Endodermal cell (in vitro differentiated cells): ENCODE measurements at regions not wholly inside any gene's neighbourhood (a gene's known extent, or its start where the extent isn't known, plus 50 kb on each side); places are given as distances from the start of the nearest gene placed in this dataset.

Source experiments
- DNase-seq: peaks from one replicate; pipeline ENCODE4 v3.0.0-alpha.2; 2017
- H3K27ac ChIP-seq: 2 replicates; pipeline ENCODE4 v1.5.1; 2013; ENCODE audit warnings: mild to moderate bottlenecking, low read depth, low read length, moderate library complexity
- H3K27me3 ChIP-seq: 2 replicates; pipeline ENCODE4 v1.6.1; 2013; ENCODE audit warnings: mild to moderate bottlenecking, low read length, moderate library complexity; ENCODE audit not compliant: insufficient read depth, control insufficient read depth, poor library complexity, severe bottlenecking
- H3K36me3 ChIP-seq: 2 replicates; pipeline ENCODE4 v1.7.0; 2013; ENCODE audit warnings: mild to moderate bottlenecking, low read length, moderate library complexity; ENCODE audit not compliant: control insufficient read depth, insufficient read depth
- H3K4me1 ChIP-seq: one replicate; pipeline ENCODE4 v1.7.0; 2013; ENCODE audit warnings: low read length; ENCODE audit not compliant: control insufficient read depth, insufficient read depth
- H3K4me3 ChIP-seq: 2 replicates; pipeline ENCODE4 v1.5.1; 2013; ENCODE audit warnings: mild to moderate bottlenecking, low read length, moderate library complexity
- H3K9ac ChIP-seq: 2 replicates; pipeline ENCODE4 v1.6.1; 2013; ENCODE audit warnings: mild to moderate bottlenecking, low read length, moderate library complexity; ENCODE audit not compliant: poor library complexity, severe bottlenecking; ENCODE audit errors: extremely low read depth
- H3K9me3 ChIP-seq: 2 replicates; pipeline ENCODE4 v1.6.1; 2013; ENCODE audit warnings: mild to moderate bottlenecking, low read length, moderate library complexity; ENCODE audit not compliant: control insufficient read depth
- H3K27ac Mint-ChIP-seq: 2 replicates; pipeline ENCODE4 v1.8.0; 2020; ENCODE audit warnings: mixed read lengths
- H3K27me3 Mint-ChIP-seq: 2 replicates; pipeline ENCODE4 v1.8.0; 2021; ENCODE audit warnings: mild to moderate bottlenecking, mixed read lengths; ENCODE audit not compliant: insufficient read depth
- H3K36me3 Mint-ChIP-seq: 2 replicates; pipeline ENCODE4 v1.8.0; 2020; ENCODE audit warnings: low read depth, mixed read lengths
- H3K4me1 Mint-ChIP-seq: 2 replicates; pipeline ENCODE4 v1.8.0; 2020; ENCODE audit warnings: mixed read lengths
- H3K4me3 Mint-ChIP-seq: 2 replicates; pipeline ENCODE4 v1.8.0; 2020; ENCODE audit warnings: mild to moderate bottlenecking, moderate library complexity, mixed read lengths
- H3K9me3 Mint-ChIP-seq: 2 replicates; pipeline ENCODE4 v1.8.0; 2020; ENCODE audit warnings: mild to moderate bottlenecking, mixed read lengths
- WGBS, 2 experiments: methylation state at CpG; one replicate each; pipeline versions ENCODE4 v1.1.5 to v1.1.7; 2013; ENCODE audit warnings: missing lambda C conversion rate in 2 of 2, mixed read lengths in 1 of 2; ENCODE audit not compliant: insufficient coverage in 1 of 2, insufficient read length in 1 of 2; 5-methylcytosine and 5-hydroxymethylcytosine counted together
- TF ChIP-seq, protein P1 (sequence below): fragments of 200-600 bp; sonication (generic); conservative IDR thresholded peaks from 2 replicates; pipeline ENCODE4 v1.5.0; 2021; ENCODE audit warnings: antibody characterized with exemption, mild to moderate bottlenecking

DNA sequence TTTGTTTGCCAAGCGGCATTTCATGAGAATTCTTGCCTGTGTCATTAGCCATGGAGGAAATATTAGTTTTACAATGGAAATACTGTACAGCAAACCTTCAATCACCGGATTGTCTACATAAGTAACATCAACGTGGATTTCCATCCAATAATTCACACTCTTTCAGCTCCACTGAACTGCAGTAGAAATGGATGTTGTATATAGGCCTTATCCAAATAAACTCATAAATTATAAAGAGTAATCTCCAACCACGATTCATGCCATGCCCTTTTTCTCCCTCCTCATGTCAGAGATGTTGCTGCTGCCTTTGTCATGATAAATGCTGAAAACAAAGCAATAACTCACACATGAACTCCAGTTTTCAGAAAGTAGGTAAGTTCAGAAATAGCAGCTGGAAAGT lies 54.9 kb upstream of the EYS start:
- Histone ChIP-seq H3K27me3 (no peaks in the 10 kb centered on the region), H3K36me3 (no peaks in the 10 kb centered on the region), H3K9me3 (no peaks in the 10 kb centered on the region), H3K4me1 (no peaks in the 10 kb centered on the region), H3K4me3 (no peak overlapping the region), H3K9ac (no peak overlapping the region), H3K27ac (no peak overlapping the region)
- H3K27me3 Mint-ChIP-seq: no peaks in the 10 kb centered on the region
- H3K27ac Mint-ChIP-seq: no peak overlapping the region
- WGBS, 2 experiments: 87 to 100% methylated on average over 1 to 4 of the region's 4 CpGs
- no peaks in the 10 kb centered on the region for H3K9me3 Mint-ChIP-seq
- no peak overlapping the region for H3K4me3 Mint-ChIP-seq
- TF ChIP-seq, protein P1, sequence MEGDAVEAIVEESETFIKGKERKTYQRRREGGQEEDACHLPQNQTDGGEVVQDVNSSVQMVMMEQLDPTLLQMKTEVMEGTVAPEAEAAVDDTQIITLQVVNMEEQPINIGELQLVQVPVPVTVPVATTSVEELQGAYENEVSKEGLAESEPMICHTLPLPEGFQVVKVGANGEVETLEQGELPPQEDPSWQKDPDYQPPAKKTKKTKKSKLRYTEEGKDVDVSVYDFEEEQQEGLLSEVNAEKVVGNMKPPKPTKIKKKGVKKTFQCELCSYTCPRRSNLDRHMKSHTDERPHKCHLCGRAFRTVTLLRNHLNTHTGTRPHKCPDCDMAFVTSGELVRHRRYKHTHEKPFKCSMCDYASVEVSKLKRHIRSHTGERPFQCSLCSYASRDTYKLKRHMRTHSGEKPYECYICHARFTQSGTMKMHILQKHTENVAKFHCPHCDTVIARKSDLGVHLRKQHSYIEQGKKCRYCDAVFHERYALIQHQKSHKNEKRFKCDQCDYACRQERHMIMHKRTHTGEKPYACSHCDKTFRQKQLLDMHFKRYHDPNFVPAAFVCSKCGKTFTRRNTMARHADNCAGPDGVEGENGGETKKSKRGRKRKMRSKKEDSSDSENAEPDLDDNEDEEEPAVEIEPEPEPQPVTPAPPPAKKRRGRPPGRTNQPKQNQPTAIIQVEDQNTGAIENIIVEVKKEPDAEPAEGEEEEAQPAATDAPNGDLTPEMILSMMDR: no peak
- no peak for DNase-seq
- no peaks in the 10 kb centered on the region for H3K36me3 Mint-ChIP-seq
- no peaks in the 10 kb centered on the region for H3K4me1 Mint-ChIP-seq

DNA sequence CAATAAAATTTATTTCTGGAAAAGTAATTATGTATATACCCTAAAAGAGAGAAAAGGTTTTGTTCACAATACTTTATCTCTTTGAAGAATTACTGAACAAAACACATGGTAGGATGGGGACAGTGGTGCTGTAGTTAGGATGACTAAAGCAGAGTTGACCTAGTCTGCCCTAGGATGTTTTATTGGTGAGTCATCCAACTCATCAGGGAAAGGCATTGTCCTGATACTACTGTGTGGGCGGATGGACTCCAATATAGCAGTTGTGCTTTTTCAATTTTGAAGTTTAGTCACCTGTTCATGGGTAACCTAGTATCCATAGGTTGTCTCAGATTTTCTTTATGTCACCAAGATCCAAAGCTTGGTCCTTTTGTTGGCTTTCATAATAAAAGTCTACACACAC lies 53.3 kb upstream of the EYS start:
- WGBS, 2 experiments: 95% methylated on average over 1 of the region's 1 CpG; no CpG with 5 or more reads in 1 of the 2 experiments
- H3K27me3 Mint-ChIP-seq: no peaks in the 10 kb centered on the region
- Histone ChIP-seq H3K4me3 (no peak overlapping the region), H3K9ac (no peak overlapping the region), H3K36me3 (no peaks in the 10 kb centered on the region), H3K9me3 (no peaks in the 10 kb centered on the region), H3K27ac (no peak overlapping the region), H3K27me3 (no peaks in the 10 kb centered on the region), H3K4me1 (no peaks in the 10 kb centered on the region)
- H3K9me3 Mint-ChIP-seq: no peaks in the 10 kb centered on the region
- H3K27ac Mint-ChIP-seq: no peak overlapping the region
- no peaks in the 10 kb centered on the region for H3K4me1 Mint-ChIP-seq
- TF ChIP-seq, protein P1: no peak
- DNase-seq: no peak
- no peak overlapping the region for H3K4me3 Mint-ChIP-seq
- H3K36me3 Mint-ChIP-seq: no peaks in the 10 kb centered on the region
